Fibroblast of lung (primary cell): ENCODE measurements at regions not wholly inside any gene's neighbourhood (a gene's known extent, or its start where the extent isn't known, plus 50 kb on each side); places are given as distances from the start of the nearest gene placed in this dataset.
"Not testable (repeated sequence)": the region's sequence is repeated elsewhere in the genome, so short reads cannot be mapped to it uniquely, and the experiment has no call there.

ENCODE experiments used
- DNase-seq, 2 donors: peaks; one replicate each; pipeline versions ENCODE4 v3.0.0 to v3.0.0-alpha.2; 2010; ENCODE audit warnings: low read depth in 2 of 2
- H2AFZ ChIP-seq: 2 replicates; pipeline ENCODE4 v1.5.1; 2012; ENCODE audit warnings: low read length, control low read depth, inconsistent platforms
- H3K27ac ChIP-seq: 2 replicates; pipeline ENCODE4 v1.5.1; 2011; ENCODE audit warnings: low read length, control low read depth; ENCODE audit not compliant: insufficient read depth
- H3K27me3 ChIP-seq: 2 replicates; pipeline ENCODE4 v1.5.1; 2011; ENCODE audit warnings: mild to moderate bottlenecking, low read length; ENCODE audit not compliant: control insufficient read depth, insufficient read depth
- H3K36me3 ChIP-seq: 2 replicates; pipeline ENCODE4 v1.5.1; 2011; ENCODE audit warnings: low read length; ENCODE audit not compliant: control insufficient read depth, insufficient read depth
- H3K4me1 ChIP-seq: 2 replicates; pipeline ENCODE4 v1.5.1; 2011; ENCODE audit warnings: low read length; ENCODE audit not compliant: control insufficient read depth, insufficient read depth; ENCODE audit errors: extremely low read depth
- H3K4me2 ChIP-seq: 2 replicates; pipeline ENCODE4 v1.5.1; 2011; ENCODE audit warnings: low read length, control low read depth; ENCODE audit not compliant: insufficient read depth; ENCODE audit errors: extremely low read depth
- H3K4me3 ChIP-seq, 4 experiments: fragments of 200-600 bp in 1 of 4; sonication (generic) in 1 of 4; replicated peaks in 1 of 4; 2 replicates each; pipeline ENCODE4 v1.5.1; 2011 to 2016; ENCODE audit warnings: low read length in 4 of 4, low read depth in 3 of 4, mild to moderate bottlenecking in 3 of 4, control low read depth in 2 of 4, inconsistent platforms in 1 of 4, mixed read lengths in 1 of 4; ENCODE audit not compliant: insufficient read depth in 1 of 4; ENCODE audit errors: control extremely low read depth in 1 of 4
- H3K79me2 ChIP-seq: 2 replicates; pipeline ENCODE4 v1.5.1; 2012; ENCODE audit warnings: mild to moderate bottlenecking, low read length, inconsistent platforms; ENCODE audit not compliant: control insufficient read depth, insufficient read depth
- H3K9ac ChIP-seq: 2 replicates; pipeline ENCODE4 v1.5.1; 2011; ENCODE audit warnings: mild to moderate bottlenecking, low read length, control low read depth; ENCODE audit not compliant: insufficient read depth
- H3K9me3 ChIP-seq: 2 replicates; pipeline ENCODE4 v1.5.1; 2012; ENCODE audit warnings: low read depth, low read length; ENCODE audit not compliant: control insufficient read depth, insufficient read depth
- H4K20me1 ChIP-seq: 2 replicates; pipeline ENCODE4 v1.5.1; 2011; ENCODE audit warnings: low read length; ENCODE audit not compliant: control insufficient read depth, insufficient read depth; ENCODE audit errors: extremely low read depth

DNA sequence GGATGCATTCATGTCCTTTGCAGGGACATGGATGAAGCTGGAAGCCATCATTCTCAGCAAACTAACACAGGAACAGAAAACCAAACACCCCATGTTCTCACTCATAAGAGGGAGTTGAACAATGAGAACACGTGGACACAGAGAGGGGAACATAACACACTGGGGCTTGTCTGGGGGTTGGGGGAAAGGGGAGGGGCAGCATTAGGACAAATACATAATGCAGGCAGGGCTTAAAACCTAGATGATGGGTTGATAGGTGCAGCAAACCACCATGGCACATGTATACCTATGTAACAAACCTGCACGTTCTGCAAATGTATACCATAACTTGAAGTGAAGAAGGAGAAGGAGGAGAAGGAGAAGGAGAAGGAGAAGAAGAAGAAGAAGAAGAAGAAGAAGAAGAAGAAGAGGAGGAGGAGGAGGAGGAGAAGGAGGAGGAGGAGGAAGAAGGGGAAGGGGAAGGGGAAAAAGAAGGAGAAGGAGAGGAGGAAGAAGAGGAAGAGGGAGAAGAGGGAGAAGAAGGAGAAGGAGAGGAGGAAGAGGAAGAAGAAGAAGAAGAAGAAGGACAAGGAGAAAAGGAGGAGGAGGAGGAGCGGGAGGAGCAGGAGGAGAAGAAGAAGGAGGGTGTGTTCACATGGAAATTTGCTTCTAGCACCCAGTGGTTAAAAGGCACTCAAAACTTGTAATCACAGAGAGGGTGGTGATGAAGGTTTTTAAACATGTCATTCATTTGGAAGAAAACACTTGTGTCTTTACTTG, 133.5 kb upstream of the TPTE start:
- not testable (repeated sequence) for H3K27me3 ChIP-seq, H3K4me1 ChIP-seq, H2AFZ ChIP-seq, H3K79me2 ChIP-seq, H3K4me2 ChIP-seq, H3K4me3 ChIP-seq, DNase-seq, H3K36me3 ChIP-seq, H4K20me1 ChIP-seq, H3K9me3 ChIP-seq, H3K9ac ChIP-seq, H3K27ac ChIP-seq

DNA sequence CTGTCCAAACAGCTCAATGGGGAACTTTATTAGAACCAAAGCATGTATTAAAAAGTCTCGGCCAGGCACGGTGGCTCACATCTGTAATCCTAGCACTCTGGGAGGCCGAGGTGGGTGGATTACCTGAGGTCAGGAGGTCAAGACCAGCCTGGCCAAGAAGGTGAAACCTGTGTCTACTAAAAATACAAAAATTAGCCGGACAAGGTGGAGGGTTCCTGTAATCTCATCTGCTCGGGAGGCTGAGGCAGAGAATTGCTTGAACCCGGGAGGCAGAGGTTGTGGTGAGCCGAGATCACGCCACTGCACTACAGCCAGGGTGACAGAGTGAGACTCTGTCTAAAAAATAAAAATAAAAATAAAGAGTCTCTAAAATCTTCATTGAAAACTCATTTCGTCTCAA, 132.8 kb upstream of the TPTE start:
- H3K79me2 ChIP-seq, H4K20me1 ChIP-seq, H3K4me2 ChIP-seq, H3K27me3 ChIP-seq, H3K4me3 ChIP-seq, H2AFZ ChIP-seq, H3K36me3 ChIP-seq, H3K4me1 ChIP-seq, H3K27ac ChIP-seq, DNase-seq, H3K9ac ChIP-seq, H3K9me3 ChIP-seq: not testable (repeated sequence)

GRCh38 chr21:10392301-10392700, 129.1 kb upstream of the TPTE start:
- H3K4me1 ChIP-seq, H3K9ac ChIP-seq, H3K27me3 ChIP-seq, H3K4me2 ChIP-seq, H2AFZ ChIP-seq, H3K4me3 ChIP-seq, H3K9me3 ChIP-seq, H3K27ac ChIP-seq, DNase-seq, H3K36me3 ChIP-seq, H4K20me1 ChIP-seq, H3K79me2 ChIP-seq: not testable (repeated sequence)

GRCh38 chr21:10395963-10396362, 125.4 kb upstream of the TPTE start:
- H3K4me3 ChIP-seq, H3K4me1 ChIP-seq, H3K9ac ChIP-seq, H4K20me1 ChIP-seq, H3K36me3 ChIP-seq, H3K27me3 ChIP-seq, H3K4me2 ChIP-seq, H3K27ac ChIP-seq, DNase-seq, H2AFZ ChIP-seq, H3K9me3 ChIP-seq, H3K79me2 ChIP-seq: not testable (repeated sequence)

DNA sequence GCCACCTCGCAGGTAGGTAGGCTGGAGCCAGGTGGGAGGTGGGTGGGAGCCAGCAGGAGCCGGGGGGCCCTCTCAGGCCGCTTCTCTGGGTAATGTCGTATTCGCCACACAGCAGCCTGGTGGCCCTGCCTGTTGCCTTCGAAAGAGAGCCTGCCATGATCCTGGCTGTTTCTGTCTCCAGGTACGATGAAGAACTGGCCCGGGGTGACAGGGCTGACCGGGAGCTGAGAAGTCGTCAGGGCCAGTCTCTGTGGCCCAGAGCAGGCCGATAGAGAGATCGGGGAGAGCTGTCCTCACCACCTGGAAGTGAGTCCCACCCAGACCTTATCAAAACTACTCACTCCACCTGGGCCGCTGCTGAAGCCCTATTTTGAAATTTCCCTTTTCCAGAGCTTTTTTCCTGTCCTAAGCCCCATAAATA, 123.9 kb upstream of the TPTE start:
- not testable (repeated sequence) for H2AFZ ChIP-seq, H3K4me2 ChIP-seq, H3K9me3 ChIP-seq

GRCh38 chr21:10398692-10399489, 122.5 kb upstream of the TPTE start:
- H3K36me3 ChIP-seq, H3K4me2 ChIP-seq, DNase-seq, H3K9ac ChIP-seq, H3K79me2 ChIP-seq, H3K27ac ChIP-seq, H4K20me1 ChIP-seq, H3K4me1 ChIP-seq, H3K9me3 ChIP-seq, H2AFZ ChIP-seq, H3K27me3 ChIP-seq, H3K4me3 ChIP-seq: not testable (repeated sequence)

More for the DNA sequence above, 123.9 kb upstream of the TPTE start:
- H3K27ac ChIP-seq, H3K4me1 ChIP-seq, H3K27me3 ChIP-seq, H3K36me3 ChIP-seq, H3K4me3 ChIP-seq, H3K9ac ChIP-seq, H3K79me2 ChIP-seq, H4K20me1 ChIP-seq, DNase-seq: not testable (repeated sequence)
